Upper lobe of left lung (tissue), 4 donors: ENCODE measurements at regions not wholly inside any gene's neighbourhood (a gene's known extent, or its start where the extent isn't known, plus 50 kb on each side); places are given as distances from the start of the nearest gene placed in this dataset.

ENCODE experiments used
- CTCF ChIP-seq, 6 experiments: fragments of 450-650 bp in 4 of 6; fragments of 200-600 bp in 2 of 6; sonication (generic) in 2 of 6; IDR thresholded peaks; one replicate each; pipeline ENCODE4 v1.5.1; 2016 to 2019; ENCODE audit warnings: antibody characterized with exemption in 6 of 6
- POLR2A ChIP-seq, 4 donors: fragments of 450-650 bp; IDR thresholded peaks; one replicate each; pipeline ENCODE4 v1.5.1; 2016 to 2017; ENCODE audit warnings: antibody characterized with exemption in 4 of 4, mild to moderate bottlenecking in 2 of 4

- TF ChIP-seq CTCF (IDR thresholded peaks at IDR 0.05), result no peak
- TF ChIP-seq POLR2A (IDR thresholded peaks at IDR 0.05), result no peak
Observed at GRCh38 chr10:90168244-90168643, 466.9 kb downstream of the KIF20B start.
